Daoy (cell line): ENCODE measurements at regions not wholly inside any gene's neighbourhood (a gene's known extent, or its start where the extent isn't known, plus 50 kb on each side); places are given as distances from the start of the nearest gene placed in this dataset.

Source experiments
- DNase-seq: peaks from one replicate; pipeline ENCODE4 v3.0.0-alpha.2; 2015; ENCODE audit warnings: low read depth

GRCh38 chr6:40796260-40797221, 209.4 kb upstream of the LRFN2 start:
- DNase-seq: no peak

- no peak for DNase-seq
These were observed 207.4 kb upstream of the LRFN2 start for GRCh38 chr6:40794586-40794985.

GRCh38 chr6:40792183-40792582, 205.0 kb upstream of the LRFN2 start:
- DNase-seq: no peak

GRCh38 chr6:40791004-40791403, 203.8 kb upstream of the LRFN2 start:
- no peak for DNase-seq

GRCh38 chr6:40788661-40789655, 201.8 kb upstream of the LRFN2 start:
- DNase-seq: no peak

- DNase-seq: no peak
These were observed 195.2 kb upstream of the LRFN2 start for GRCh38 chr6:40782355-40782754.

GRCh38 chr6:40780637-40781036, 193.5 kb upstream of the LRFN2 start:
- no peak for DNase-seq

GRCh38 chr6:40779409-40779808, 192.2 kb upstream of the LRFN2 start:
- peak; percentile 68 for DNase-seq

- no peak for DNase-seq
These were observed 191.8 kb upstream of the LRFN2 start for GRCh38 chr6:40778918-40779317.

GRCh38 chr6:40778196-40778595, 191.0 kb upstream of the LRFN2 start:
- DNase-seq: peak; percentile 43

GRCh38 chr6:40774932-40775331, 187.8 kb upstream of the LRFN2 start:
- DNase-seq: no peak

- DNase-seq: no peak
These were observed 183.6 kb upstream of the LRFN2 start for GRCh38 chr6:40770794-40771193.

- DNase-seq: no peak
These were observed 177.6 kb upstream of the LRFN2 start for GRCh38 chr6:40764726-40765125.

GRCh38 chr6:40762981-40763380, 175.8 kb upstream of the LRFN2 start:
- peak; percentile 7 for DNase-seq

GRCh38 chr6:40760887-40761286, 173.7 kb upstream of the LRFN2 start:
- DNase-seq: no peak

GRCh38 chr6:40759838-40760237, 172.7 kb upstream of the LRFN2 start:
- DNase-seq: no peak

- no peak for DNase-seq
These were observed 172.1 kb upstream of the LRFN2 start for GRCh38 chr6:40759264-40759663.

GRCh38 chr6:40755749-40756452, 168.7 kb upstream of the LRFN2 start:
- DNase-seq: peak; percentile 79

GRCh38 chr6:40755046-40755681, 168.0 kb upstream of the LRFN2 start:
- DNase-seq: peak; percentile 53

- DNase-seq: no peak
These were observed 167.4 kb upstream of the LRFN2 start for GRCh38 chr6:40754461-40755045.
